HL-60 (cell line): ENCODE measurements at regions not wholly inside any gene's neighbourhood (a gene's known extent, or its start where the extent isn't known, plus 50 kb on each side); places are given as distances from the start of the nearest gene placed in this dataset.

Experiments
- CTCF ChIP-seq: IDR thresholded peaks from one replicate; pipeline ENCODE4 v1.5.1; 2011; ENCODE audit warnings: low read length, control low read depth, inconsistent platforms; ENCODE audit not compliant: insufficient read depth
- POLR2AphosphoS5 ChIP-seq: IDR thresholded peaks from 2 replicates; pipeline ENCODE4 v1.6.1; 2012; ENCODE audit warnings: low read depth
- REST ChIP-seq: IDR thresholded peaks from 2 replicates; pipeline ENCODE4 v1.6.1; 2012; ENCODE audit warnings: low read depth; ENCODE audit not compliant: insufficient replicate concordance

GRCh38 chr11:86180851-86181250 is 63.7 kb upstream of the EED start:
- TF ChIP-seq CTCF (no peak), POLR2AphosphoS5 (no peak), REST (no peak)
